IMR-90 (cell line): ENCODE measurements at regions not wholly inside any gene's neighbourhood (a gene's known extent, or its start where the extent isn't known, plus 50 kb on each side); places are given as distances from the start of the nearest gene placed in this dataset.

Source experiments
- ATAC-seq: fragments of 200-7000 bp; cut with Tn5 transposase; 2 replicates; pipeline ENCODE4 v1.9.1; 2020; ENCODE audit warnings: low read depth, mild to moderate bottlenecking, moderate library complexity
- BruUV-seq: library from RNA; stranded (reverse); fragments of 400-500 nt; replicated peaks from 2 replicates; lab custom pipeline; 2021; lab: Mats Ljungman, UMichigan
- CTCF ChIA-PET: fragments of 300-600 bp; formaldehyde crosslinking; extraction: SDS; loops from one replicate; lab custom pipeline; 2021; ENCODE audit warnings: antibody characterized with exemption; lab: Yijun Ruan, JAX
- POLR2A ChIA-PET: fragments of 300-600 bp; sonication (Branson Sonifier 250); formaldehyde crosslinking; loops from one replicate; lab custom pipeline; 2022; ENCODE audit warnings: antibody characterized with exemption; ENCODE audit not compliant: unreplicated experiment; lab: Charles Lee
- DNase-seq: peaks from one replicate; pipeline ENCODE4 v3.0.0; 2013
- H2AFZ ChIP-seq: replicated peaks from 2 replicates; pipeline ENCODE3; 2013; ENCODE audit warnings: low read length, mild to moderate bottlenecking; ENCODE audit not compliant: poor library complexity
- H2AK5ac ChIP-seq: 2 replicates; pipeline ENCODE4 v1.6.1; 2013; ENCODE audit warnings: low read depth, low read length, inconsistent platforms
- H2AK9ac ChIP-seq: replicated peaks from 2 replicates; pipeline ENCODE3; 2013; ENCODE audit warnings: mild to moderate bottlenecking, low read depth, low read length, moderate library complexity; ENCODE audit not compliant: poor library complexity
- H2BK120ac ChIP-seq: 2 replicates; pipeline ENCODE4 v1.6.1; 2013; ENCODE audit warnings: low read depth, low read length, inconsistent platforms
- H2BK15ac ChIP-seq: 3 replicates; pipeline ENCODE4 v1.6.1; 2013; ENCODE audit warnings: low read depth, low read length, inconsistent platforms
- H2BK20ac ChIP-seq: 2 replicates; pipeline ENCODE4 v1.6.1; 2013; ENCODE audit warnings: low read depth, mild to moderate bottlenecking, inconsistent platforms, low read length, moderate library complexity
- H2BK5ac ChIP-seq: 2 replicates; pipeline ENCODE4 v1.6.1; 2013; ENCODE audit warnings: mild to moderate bottlenecking, low read depth, low read length, inconsistent platforms; ENCODE audit not compliant: poor library complexity, severe bottlenecking
- H3K14ac ChIP-seq: replicated peaks from 2 replicates; pipeline ENCODE4 v1.6.1; 2013; ENCODE audit warnings: low read depth, low read length, inconsistent platforms
- H3K18ac ChIP-seq: 2 replicates; pipeline ENCODE4 v1.6.1; 2013; ENCODE audit warnings: low read depth, low read length, control low read depth
- H3K23ac ChIP-seq: 2 replicates; pipeline ENCODE4 v1.6.1; 2013; ENCODE audit warnings: low read depth, low read length, inconsistent platforms
- H3K27ac ChIP-seq: 2 replicates; pipeline ENCODE4 v1.5.1; 2013; ENCODE audit warnings: mild to moderate bottlenecking, control low read depth, low read length; ENCODE audit not compliant: insufficient read depth
- H3K27me3 ChIP-seq: 2 replicates; pipeline ENCODE4 v1.6.1; 2013; ENCODE audit warnings: low read length; ENCODE audit not compliant: control insufficient read depth, insufficient read depth
- H3K36me3 ChIP-seq: 2 replicates; pipeline ENCODE4 v1.6.1; 2013; ENCODE audit warnings: low read length, mixed read lengths; ENCODE audit not compliant: control insufficient read depth, insufficient read depth
- H3K4ac ChIP-seq: 2 replicates; pipeline ENCODE4 v1.6.1; 2013; ENCODE audit warnings: low read depth, low read length, inconsistent platforms
- H3K4me1 ChIP-seq: 2 replicates; pipeline ENCODE4 v1.6.1; 2013; ENCODE audit warnings: low read length, mixed read lengths; ENCODE audit not compliant: control insufficient read depth, insufficient read depth
- H3K4me2 ChIP-seq: 2 replicates; pipeline ENCODE4 v1.6.1; 2013; ENCODE audit warnings: low read depth, mild to moderate bottlenecking, control low read depth, low read length, moderate library complexity
- H3K4me3 ChIP-seq: 2 replicates; pipeline ENCODE4 v1.5.1; 2013; ENCODE audit warnings: low read depth, mild to moderate bottlenecking, control low read depth, low read length, moderate library complexity; ENCODE audit not compliant: insufficient read depth
- H3K56ac ChIP-seq: 2 replicates; pipeline ENCODE4 v1.6.1; 2013; ENCODE audit warnings: low read length, inconsistent platforms; ENCODE audit not compliant: insufficient read depth; ENCODE audit errors: extremely low read depth
- H3K79me1 ChIP-seq, 2 experiments: 2 replicates each; pipeline ENCODE4 v1.6.1; 2013; ENCODE audit warnings: low read length in 2 of 2, inconsistent platforms in 1 of 2, low read depth in 1 of 2
- H3K9ac ChIP-seq: 2 replicates; pipeline ENCODE4 v1.6.1; 2013; ENCODE audit warnings: low read depth, low read length, control low read depth
- H3K9me1 ChIP-seq: 2 replicates; pipeline ENCODE4 v1.6.1; 2013; ENCODE audit warnings: low read length, inconsistent platforms; ENCODE audit not compliant: insufficient read depth
- H3K9me3 ChIP-seq: 2 replicates; pipeline ENCODE4 v1.6.1; 2013; ENCODE audit warnings: low read length; ENCODE audit not compliant: control insufficient read depth, insufficient read depth
- H4K20me1 ChIP-seq: 2 replicates; pipeline ENCODE4 v1.6.1; 2013; ENCODE audit warnings: low read length, inconsistent platforms; ENCODE audit not compliant: insufficient read depth
- H4K5ac ChIP-seq: 2 replicates; pipeline ENCODE4 v1.6.1; 2013; ENCODE audit warnings: mild to moderate bottlenecking, low read depth, low read length, control low read depth
- H4K8ac ChIP-seq, 2 experiments: 2 replicates each; pipeline ENCODE4 v1.6.1; 2013; ENCODE audit warnings: low read depth in 2 of 2, low read length in 2 of 2, control low read depth in 1 of 2, inconsistent platforms in 1 of 2
- H4K91ac ChIP-seq: 2 replicates; pipeline ENCODE4 v1.6.1; 2013; ENCODE audit warnings: low read depth, low read length, inconsistent platforms; ENCODE audit not compliant: insufficient read depth
- CTCF ChIP-seq: conservative IDR thresholded peaks from 2 replicates; pipeline ENCODE4 v1.5.1; 2012; ENCODE audit warnings: mild to moderate bottlenecking, low read depth, low read length, improper control_type of control experiment
- FOS ChIP-seq: fragments of 150-350 bp; IDR thresholded peaks from 2 replicates; pipeline ENCODE4 v1.6.1; 2016; ENCODE audit warnings: low read depth, low read length
- NFE2L2 ChIP-seq: fragments of 150-350 bp; IDR thresholded peaks from 2 replicates; pipeline ENCODE4 v1.6.1; 2016; ENCODE audit warnings: low read depth, mild to moderate bottlenecking, low read length
- RCOR1 ChIP-seq: IDR thresholded peaks from 2 replicates; pipeline ENCODE4 v1.6.1; 2012; ENCODE audit warnings: mild to moderate bottlenecking, low read length, improper control_type of control experiment; ENCODE audit not compliant: insufficient replicate concordance
- USF2 ChIP-seq: fragments of 150-350 bp; IDR thresholded peaks from 2 replicates; pipeline ENCODE4 v1.6.1; 2017; ENCODE audit warnings: mild to moderate bottlenecking, antibody characterized with exemption, low read length, low read depth
- WGBS, 2 experiments: methylation state at CpG; one replicate each; pipeline versions ENCODE4 v1.1.5 to v1.1.7; 2013; ENCODE audit warnings: missing lambda C conversion rate in 2 of 2; ENCODE audit not compliant: insufficient read length in 1 of 2; ENCODE audit errors: extremely low coverage in 2 of 2; 5-methylcytosine and 5-hydroxymethylcytosine counted together
- dilution Hi-C: fragments of 300-500 bp; cut with HindIII; formaldehyde crosslinking; loops from one replicate; pipeline ENCODE4 v1.14.3; 2018; ENCODE audit warnings: low sequenced_read_pairs; ENCODE audit not compliant: unreplicated experiment
- in situ Hi-C: fragments of 300-500 bp; cut with MboI; formaldehyde crosslinking; loops from 3 replicates; pipeline ENCODE4 v1.14.3; 2019; ENCODE audit warnings: low sequenced_read_pairs, inconsistent platforms, mixed read lengths
- intact Hi-C: fragments of 100-400 bp; cut with micrococcal nuclease; formaldehyde crosslinking; loops from 2 replicates; pipeline ENCODE4 v1.10.0; 2022

GRCh38 chr1:30515755-30516484 is 207.5 kb downstream of the MATN1 start:
- H3K9me1 ChIP-seq = no peaks in the 10 kb centered on the region
- no TSS peak for BruUV-seq
- intact Hi-C loops = no loop called here
- no peak overlapping the region for H4K8ac ChIP-seq
- no peak overlapping the region for H2BK120ac ChIP-seq
- no peak overlapping the region for H2AK9ac ChIP-seq
- no peak overlapping the region for H3K18ac ChIP-seq
- dilution Hi-C loops = no loop called here
- H3K56ac ChIP-seq = no peak overlapping the region
- H2BK15ac ChIP-seq = no peak overlapping the region
- no peak overlapping the region for H2BK5ac ChIP-seq
- H2BK20ac ChIP-seq = no peak overlapping the region
- H3K4me2 ChIP-seq = no peak overlapping the region
- no peak overlapping the region for H3K27ac ChIP-seq
- no peak overlapping the region for H4K91ac ChIP-seq
- ChIA-PET POLR2A (no interaction called here), CTCF (no interaction called here)
- no peaks in the 10 kb centered on the region for H3K27me3 ChIP-seq
- H3K4me3 ChIP-seq = no peak overlapping the region
- no peaks in the 10 kb centered on the region for H3K4me1 ChIP-seq
- H3K9ac ChIP-seq = no peak overlapping the region
- TF ChIP-seq USF2 (no peak), NFE2L2 (no peak), CTCF (no peak), FOS (no peak), RCOR1 (no peak)
- WGBS, 2 experiments = 60% methylated on average over 1 of the region's 10 CpGs; no CpG with 5 or more reads in 1 of the 2 experiments
- no peaks in the 10 kb centered on the region for H4K20me1 ChIP-seq
- H2AFZ ChIP-seq = no peak overlapping the region
- no peak overlapping the region for H2AK5ac ChIP-seq
- no peaks in the 10 kb centered on the region for H3K36me3 ChIP-seq
- ATAC-seq = no peak
- H3K14ac ChIP-seq = no peak overlapping the region
- H3K4ac ChIP-seq = no peak overlapping the region
- H4K5ac ChIP-seq = no peak overlapping the region
- no peak for DNase-seq
- in situ Hi-C loops = no loop called here
- peaks cover 2% of the 10 kb centered on the region; the same call in 1 of the 2 replicates for H3K9me3 ChIP-seq
- H3K23ac ChIP-seq = no peak overlapping the region
- H3K79me1 ChIP-seq = no peaks in the 10 kb centered on the region
